ENCODE measurements at regions not wholly inside any gene's neighbourhood (a gene's known extent, or its start where the extent isn't known, plus 50 kb on each side); places are given as distances from the start of the nearest gene placed in this dataset.

- Histone ChIP-seq H3K9me3 (ENCODE audit: control insufficient read depth, low read length) (no peaks in the 10 kb centered on the region), H3K4me3 (ENCODE audit: low read length) (no peak overlapping the region), H3K9ac (ENCODE audit: low read length) (no peak overlapping the region), H3K4me1 (ENCODE audit: control insufficient read depth, insufficient read depth, low read length) (peaks cover 11% of the 10 kb centered on the region), H3K27me3 (ENCODE audit: control insufficient read depth, insufficient read depth, low read length) (no peaks in the 10 kb centered on the region), H3K36me3 (ENCODE audit: control insufficient read depth, insufficient read depth, low read length) (no peaks in the 10 kb centered on the region)
Observed at GRCh38 chr3:72176537-72177041, 391.6 kb upstream of the PROK2 start.

GRCh38 chr3:72175296-72175858 lies 390.4 kb upstream of the PROK2 start:
- no peaks in the 10 kb centered on the region for H3K36me3 ChIP-seq (ENCODE audit: control insufficient read depth, insufficient read depth, low read length)
- no peak overlapping the region for H3K9ac ChIP-seq (ENCODE audit: low read length)
- H3K27me3 ChIP-seq (ENCODE audit: control insufficient read depth, insufficient read depth, low read length), result no peaks in the 10 kb centered on the region
- H3K4me1 ChIP-seq (ENCODE audit: control insufficient read depth, insufficient read depth, low read length), result peaks cover 11% of the 10 kb centered on the region
- no peak overlapping the region for H3K4me3 ChIP-seq (ENCODE audit: low read length)
- H3K9me3 ChIP-seq (ENCODE audit: control insufficient read depth, low read length), result no peaks in the 10 kb centered on the region

- Histone ChIP-seq H3K9me3 (ENCODE audit: control insufficient read depth, low read length) (no peaks in the 10 kb centered on the region), H3K4me1 (ENCODE audit: control insufficient read depth, insufficient read depth, low read length) (peaks cover 11% of the 10 kb centered on the region), H3K27me3 (ENCODE audit: control insufficient read depth, insufficient read depth, low read length) (no peaks in the 10 kb centered on the region), H3K4me3 (ENCODE audit: low read length) (no peak overlapping the region), H3K36me3 (ENCODE audit: control insufficient read depth, insufficient read depth, low read length) (no peaks in the 10 kb centered on the region), H3K9ac (ENCODE audit: low read length) (no peak overlapping the region)
Observed at GRCh38 chr3:72174890-72175289, 389.9 kb upstream of the PROK2 start.

- no peak overlapping the region for H3K4me3 ChIP-seq (ENCODE audit: low read length)
- no peaks in the 10 kb centered on the region for H3K9me3 ChIP-seq (ENCODE audit: control insufficient read depth, low read length)
- H3K36me3 ChIP-seq (ENCODE audit: control insufficient read depth, insufficient read depth, low read length), result no peaks in the 10 kb centered on the region
- H3K9ac ChIP-seq (ENCODE audit: low read length), result no peak overlapping the region
- peaks cover 11% of the 10 kb centered on the region for H3K4me1 ChIP-seq (ENCODE audit: control insufficient read depth, insufficient read depth, low read length)
- no peaks in the 10 kb centered on the region for H3K27me3 ChIP-seq (ENCODE audit: control insufficient read depth, insufficient read depth, low read length)
Observed at GRCh38 chr3:72174040-72174439, 389.1 kb upstream of the PROK2 start.

- Histone ChIP-seq H3K36me3 (ENCODE audit: control insufficient read depth, insufficient read depth, low read length) (no peaks in the 10 kb centered on the region), H3K27me3 (ENCODE audit: control insufficient read depth, insufficient read depth, low read length) (no peaks in the 10 kb centered on the region), H3K4me1 (ENCODE audit: control insufficient read depth, insufficient read depth, low read length) (peaks cover 4% of the 10 kb centered on the region), H3K4me3 (ENCODE audit: low read length) (no peak overlapping the region), H3K9ac (ENCODE audit: low read length) (no peak overlapping the region), H3K9me3 (ENCODE audit: control insufficient read depth, low read length) (no peaks in the 10 kb centered on the region)
Observed at GRCh38 chr3:72171946-72172345, 387.0 kb upstream of the PROK2 start.

- Histone ChIP-seq H3K4me3 (ENCODE audit: low read length) (no peak overlapping the region), H3K4me1 (ENCODE audit: control insufficient read depth, insufficient read depth, low read length) (no peaks in the 10 kb centered on the region), H3K27me3 (ENCODE audit: control insufficient read depth, insufficient read depth, low read length) (no peaks in the 10 kb centered on the region), H3K9ac (ENCODE audit: low read length) (no peak overlapping the region), H3K9me3 (ENCODE audit: control insufficient read depth, low read length) (no peaks in the 10 kb centered on the region), H3K36me3 (ENCODE audit: control insufficient read depth, insufficient read depth, low read length) (no peaks in the 10 kb centered on the region)
Observed at GRCh38 chr3:72171463-72171881, 386.5 kb upstream of the PROK2 start.

- no peaks in the 10 kb centered on the region for H3K4me1 ChIP-seq (ENCODE audit: control insufficient read depth, insufficient read depth, low read length)
- no peaks in the 10 kb centered on the region for H3K9me3 ChIP-seq (ENCODE audit: control insufficient read depth, low read length)
- no peaks in the 10 kb centered on the region for H3K36me3 ChIP-seq (ENCODE audit: control insufficient read depth, insufficient read depth, low read length)
- no peaks in the 10 kb centered on the region for H3K27me3 ChIP-seq (ENCODE audit: control insufficient read depth, insufficient read depth, low read length)
- H3K9ac ChIP-seq (ENCODE audit: low read length), result no peak overlapping the region
- no peak overlapping the region for H3K4me3 ChIP-seq (ENCODE audit: low read length)
Observed at GRCh38 chr3:72169561-72170472, 384.9 kb upstream of the PROK2 start.

GRCh38 chr3:72169120-72169519 lies 384.2 kb upstream of the PROK2 start:
- Histone ChIP-seq H3K36me3 (ENCODE audit: control insufficient read depth, insufficient read depth, low read length) (no peaks in the 10 kb centered on the region), H3K27me3 (ENCODE audit: control insufficient read depth, insufficient read depth, low read length) (no peaks in the 10 kb centered on the region), H3K4me1 (ENCODE audit: control insufficient read depth, insufficient read depth, low read length) (no peaks in the 10 kb centered on the region), H3K4me3 (ENCODE audit: low read length) (no peak overlapping the region), H3K9ac (ENCODE audit: low read length) (no peak overlapping the region), H3K9me3 (ENCODE audit: control insufficient read depth, low read length) (no peaks in the 10 kb centered on the region)

- Histone ChIP-seq H3K36me3 (ENCODE audit: control insufficient read depth, insufficient read depth, low read length) (no peaks in the 10 kb centered on the region), H3K9me3 (ENCODE audit: control insufficient read depth, low read length) (no peaks in the 10 kb centered on the region), H3K27me3 (ENCODE audit: control insufficient read depth, insufficient read depth, low read length) (no peaks in the 10 kb centered on the region), H3K4me1 (ENCODE audit: control insufficient read depth, insufficient read depth, low read length) (peaks cover 4% of the 10 kb centered on the region), H3K9ac (ENCODE audit: low read length) (no peak overlapping the region), H3K4me3 (ENCODE audit: low read length) (no peak overlapping the region)
Observed at GRCh38 chr3:72165808-72166207, 380.9 kb upstream of the PROK2 start.

- H3K9me3 ChIP-seq (ENCODE audit: control insufficient read depth, low read length), result no peaks in the 10 kb centered on the region
- no peak overlapping the region for H3K9ac ChIP-seq (ENCODE audit: low read length)
- no peaks in the 10 kb centered on the region for H3K27me3 ChIP-seq (ENCODE audit: control insufficient read depth, insufficient read depth, low read length)
- no peaks in the 10 kb centered on the region for H3K36me3 ChIP-seq (ENCODE audit: control insufficient read depth, insufficient read depth, low read length)
- no peak overlapping the region for H3K4me3 ChIP-seq (ENCODE audit: low read length)
- peaks cover 4% of the 10 kb centered on the region for H3K4me1 ChIP-seq (ENCODE audit: control insufficient read depth, insufficient read depth, low read length)
Observed at GRCh38 chr3:72165317-72165716, 380.4 kb upstream of the PROK2 start.

GRCh38 chr3:72164635-72164978 lies 379.7 kb upstream of the PROK2 start:
- Histone ChIP-seq H3K4me3 (ENCODE audit: low read length) (no peak overlapping the region), H3K27me3 (ENCODE audit: control insufficient read depth, insufficient read depth, low read length) (no peaks in the 10 kb centered on the region), H3K9me3 (ENCODE audit: control insufficient read depth, low read length) (no peaks in the 10 kb centered on the region), H3K4me1 (ENCODE audit: control insufficient read depth, insufficient read depth, low read length) (peaks cover 4% of the 10 kb centered on the region), H3K36me3 (ENCODE audit: control insufficient read depth, insufficient read depth, low read length) (no peaks in the 10 kb centered on the region), H3K9ac (ENCODE audit: low read length) (no peak overlapping the region)

GRCh38 chr3:72163809-72164634 lies 379.1 kb upstream of the PROK2 start:
- Histone ChIP-seq H3K36me3 (ENCODE audit: control insufficient read depth, insufficient read depth, low read length) (no peaks in the 10 kb centered on the region), H3K4me1 (ENCODE audit: control insufficient read depth, insufficient read depth, low read length) (peaks cover 4% of the 10 kb centered on the region), H3K9ac (ENCODE audit: low read length) (no peak overlapping the region), H3K9me3 (ENCODE audit: control insufficient read depth, low read length) (no peaks in the 10 kb centered on the region), H3K4me3 (ENCODE audit: low read length) (no peak overlapping the region), H3K27me3 (ENCODE audit: control insufficient read depth, insufficient read depth, low read length) (no peaks in the 10 kb centered on the region)

All from mucosa of stomach (tissue), 1 donor.